CMK (cell line): ENCODE measurements at regions not wholly inside any gene's neighbourhood (a gene's known extent, or its start where the extent isn't known, plus 50 kb on each side); places are given as distances from the start of the nearest gene placed in this dataset.

ENCODE experiments used
- DNase-seq: peaks from one replicate; pipeline ENCODE4 v3.0.0-alpha.2; 2010; ENCODE audit warnings: low read depth

DNA sequence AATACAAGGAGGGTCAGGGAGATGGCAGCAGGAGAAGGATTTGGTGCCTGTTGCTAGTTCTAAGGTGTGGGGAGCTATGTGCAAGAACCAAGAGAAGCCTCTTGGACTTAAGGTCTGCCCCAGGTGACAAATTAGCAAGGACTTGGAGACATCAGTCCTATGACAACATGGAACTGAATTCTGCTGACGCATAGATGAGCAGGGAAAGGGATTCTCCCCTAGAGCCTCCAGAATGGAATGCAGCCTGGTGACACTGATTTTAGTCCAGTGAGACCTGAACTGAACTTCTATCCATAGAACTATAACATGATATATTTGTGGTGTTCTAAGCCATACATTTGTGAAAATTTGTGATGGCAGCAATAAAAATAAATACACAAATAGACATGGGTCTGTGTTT, 215.6 kb downstream of the ESM1 start:
- no peak for DNase-seq

DNA sequence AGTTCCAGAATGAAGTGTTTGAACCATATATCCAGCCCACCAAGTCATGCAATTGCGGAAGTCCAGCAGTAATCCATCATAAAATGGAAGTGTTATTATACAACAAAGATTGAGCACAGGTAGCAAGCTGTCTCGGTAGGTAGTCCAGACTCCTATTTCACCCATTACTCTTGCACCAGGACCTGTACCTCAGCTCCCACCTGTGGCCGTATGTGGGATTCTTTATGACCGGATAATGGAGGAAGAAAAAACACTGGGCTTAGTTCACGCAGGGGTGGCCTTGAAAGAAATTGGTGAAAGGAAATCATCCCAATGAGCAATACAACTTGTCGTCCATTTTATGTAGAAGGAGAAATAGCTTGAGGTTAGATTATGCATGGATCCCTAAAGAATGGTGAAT, 216.3 kb downstream of the ESM1 start:
- no peak for DNase-seq

DNA sequence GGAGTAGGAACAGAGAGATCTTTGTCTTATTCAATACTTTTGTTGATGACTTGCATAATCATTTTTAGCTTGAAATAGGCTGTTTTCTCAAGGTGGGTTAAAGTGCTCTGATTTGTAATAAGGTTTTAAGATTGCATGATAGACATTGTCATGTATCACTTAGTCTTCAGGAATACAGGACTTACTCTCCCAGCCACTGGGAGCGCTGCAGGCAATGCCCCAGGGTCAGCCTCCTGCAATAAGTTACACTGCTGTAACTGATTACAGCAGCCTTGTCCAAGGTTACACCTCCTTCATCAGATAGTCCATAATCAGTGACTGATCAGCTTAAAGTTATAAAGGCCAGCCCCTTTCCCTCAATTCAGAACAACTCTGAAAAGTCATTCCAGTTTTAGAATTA, 218.6 kb downstream of the ESM1 start:
- DNase-seq: no peak

DNA sequence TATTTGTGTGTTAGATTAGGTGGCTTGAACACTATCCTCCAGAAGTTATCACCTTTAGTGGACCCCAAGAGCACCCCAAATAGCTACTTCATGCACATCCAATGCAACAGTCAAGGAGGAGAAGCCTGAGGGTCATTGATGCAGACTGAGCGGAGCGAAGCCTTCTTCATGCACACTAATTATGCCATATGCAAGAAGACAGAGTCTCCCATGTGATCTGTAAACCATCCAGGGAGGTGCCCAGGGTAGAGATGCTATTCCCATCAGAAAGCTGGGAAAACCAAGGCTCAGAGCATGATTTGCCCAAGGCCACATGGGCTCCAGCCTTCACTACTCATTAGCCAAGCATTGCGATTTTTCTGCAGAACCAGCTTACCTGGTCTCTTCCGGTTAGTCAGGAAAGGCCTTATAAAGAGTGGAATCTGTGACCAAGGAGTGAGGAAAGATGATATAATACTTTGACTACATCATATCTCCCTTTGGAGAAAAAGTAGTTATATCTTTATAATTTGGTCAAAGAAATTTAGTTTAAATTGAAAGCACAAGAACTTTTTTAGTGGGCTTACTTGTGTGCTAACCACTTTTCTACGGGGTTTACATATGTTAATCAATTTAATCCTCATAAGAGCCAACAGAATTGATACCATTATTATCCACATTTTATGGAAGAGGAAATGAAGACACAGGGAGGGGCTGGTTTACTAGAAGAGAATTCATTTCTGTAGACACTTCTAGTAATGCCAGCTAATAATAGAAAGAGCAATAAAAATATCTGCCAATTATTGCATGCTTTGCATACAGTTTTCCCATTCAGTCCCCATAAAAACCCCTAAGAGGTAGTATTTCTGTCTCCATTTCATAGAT, 220.0 kb downstream of the ESM1 start:
- no peak for DNase-seq

DNA sequence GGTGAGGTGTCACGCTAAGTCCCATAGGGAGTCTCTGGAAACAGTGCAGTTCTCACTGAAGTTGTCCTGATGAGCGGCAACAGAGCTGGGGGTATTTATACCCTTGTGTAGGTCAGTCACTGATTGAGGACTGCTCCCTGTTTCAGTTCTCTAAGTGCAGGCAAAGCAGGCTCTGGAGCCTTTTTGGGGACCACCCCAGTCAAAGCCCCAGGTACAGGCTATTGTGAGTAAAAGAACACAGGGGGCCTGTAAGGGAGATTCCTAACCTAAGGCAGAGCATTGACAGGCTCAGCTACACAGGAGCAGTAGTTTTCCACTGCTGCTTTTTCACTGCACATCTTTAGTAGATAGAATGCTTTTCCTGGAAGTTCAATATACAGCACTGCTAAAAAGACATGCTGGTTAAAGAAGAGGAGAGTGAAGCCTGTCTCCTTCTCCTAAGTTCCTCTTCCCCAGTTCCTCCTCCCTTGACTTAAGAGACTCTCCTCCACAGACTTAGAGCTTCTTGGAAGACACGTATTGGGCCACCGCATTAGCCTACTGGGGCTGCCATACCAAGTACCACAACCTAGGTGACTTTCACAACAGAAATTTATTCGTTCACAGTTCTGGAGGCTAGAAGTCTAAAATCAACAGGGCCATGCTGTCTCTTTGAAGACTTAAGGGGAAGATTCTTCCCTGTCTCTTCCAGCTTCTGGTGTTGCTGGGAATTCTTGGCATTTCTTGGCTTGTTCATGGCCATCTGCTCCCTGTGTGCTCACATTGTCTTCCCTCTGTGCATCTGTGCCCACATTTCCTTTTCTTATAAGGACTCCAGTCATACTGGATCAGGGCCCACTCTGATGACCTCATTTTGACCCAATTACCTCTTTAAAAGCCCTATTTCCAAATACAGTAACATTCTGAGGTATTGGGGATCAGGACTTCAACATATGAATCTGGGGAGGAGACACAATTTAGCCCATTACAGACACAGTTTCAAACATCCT, 221.0 kb downstream of the ESM1 start:
- no peak for DNase-seq

DNA sequence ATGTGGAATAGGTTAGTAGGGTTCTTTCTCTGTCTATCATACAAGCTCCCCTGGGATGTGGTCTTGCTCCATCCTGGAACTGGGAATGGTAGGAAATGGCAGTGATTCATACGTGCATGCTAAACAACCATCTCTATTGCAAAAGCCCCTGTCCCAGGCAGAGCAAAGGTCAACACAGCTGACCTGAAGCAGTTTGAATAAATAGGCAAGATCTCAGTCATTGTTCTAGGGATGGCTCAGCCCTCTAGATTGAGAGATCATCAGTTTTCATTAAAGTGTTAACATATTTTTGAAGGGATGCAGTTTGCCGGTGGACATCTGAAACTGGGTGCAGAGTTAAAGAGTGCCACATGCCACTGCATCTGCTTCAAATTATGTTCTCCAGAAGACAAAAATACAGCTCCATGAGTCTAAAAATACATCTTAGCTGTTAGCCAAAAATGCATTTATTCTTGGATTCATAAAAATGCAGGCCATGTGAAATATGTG, 224.1 kb downstream of the ESM1 start:
- DNase-seq: no peak

DNA sequence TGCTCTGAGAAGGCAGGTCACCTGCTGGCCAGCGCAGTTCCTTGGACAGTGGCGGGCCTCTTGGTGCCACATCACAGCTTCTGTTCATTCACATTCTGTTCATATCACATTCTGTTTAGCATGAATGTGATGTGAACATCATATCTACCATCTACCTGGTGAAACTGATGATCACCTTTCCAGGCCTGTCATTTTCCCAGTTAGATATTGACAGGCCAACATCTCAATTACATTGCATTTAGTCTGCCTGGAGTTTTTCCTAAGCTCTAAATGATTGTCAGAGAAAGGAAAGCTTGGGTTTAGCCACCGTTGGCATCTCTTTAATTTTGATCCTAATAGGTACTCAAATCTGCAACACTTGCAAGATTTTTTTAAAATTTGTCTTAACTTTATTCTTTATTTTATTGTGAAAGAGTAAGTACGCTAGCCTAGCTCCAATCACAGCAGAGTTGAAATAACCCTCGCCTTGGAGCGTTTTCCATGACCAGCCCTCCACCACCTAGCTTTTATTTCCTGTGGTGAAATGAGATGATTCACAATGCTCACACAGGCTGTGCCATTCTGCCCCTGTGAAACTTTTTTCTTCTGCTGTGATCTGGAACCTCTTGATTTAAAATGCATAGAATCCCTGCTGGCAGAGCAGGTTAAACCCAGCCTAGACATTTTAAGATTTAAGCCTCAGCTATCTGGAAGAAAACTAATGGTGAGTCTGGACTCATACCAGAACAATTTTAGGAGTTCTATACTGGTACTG, 225.0 kb downstream of the ESM1 start:
- DNase-seq: no peak

DNA sequence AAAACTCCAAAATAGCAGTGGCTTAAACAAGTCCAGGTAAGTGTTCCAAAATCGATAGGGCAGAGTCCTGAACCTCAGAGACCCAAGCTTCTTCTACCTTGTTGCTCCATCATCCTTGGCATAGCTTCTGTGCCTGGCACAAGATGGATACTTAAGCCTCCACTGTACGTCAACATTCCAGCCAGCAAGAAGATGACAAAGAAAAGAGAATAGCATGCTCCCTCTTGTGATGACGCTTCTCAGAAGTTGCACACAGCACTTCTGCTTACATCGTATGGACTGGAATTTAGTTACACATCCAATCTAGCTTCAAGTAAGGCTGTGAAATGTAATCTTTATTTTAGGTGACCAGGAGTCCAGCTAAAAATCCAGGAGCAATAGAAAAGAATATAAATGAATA, 227.4 kb downstream of the ESM1 start:
- DNase-seq: no peak

DNA sequence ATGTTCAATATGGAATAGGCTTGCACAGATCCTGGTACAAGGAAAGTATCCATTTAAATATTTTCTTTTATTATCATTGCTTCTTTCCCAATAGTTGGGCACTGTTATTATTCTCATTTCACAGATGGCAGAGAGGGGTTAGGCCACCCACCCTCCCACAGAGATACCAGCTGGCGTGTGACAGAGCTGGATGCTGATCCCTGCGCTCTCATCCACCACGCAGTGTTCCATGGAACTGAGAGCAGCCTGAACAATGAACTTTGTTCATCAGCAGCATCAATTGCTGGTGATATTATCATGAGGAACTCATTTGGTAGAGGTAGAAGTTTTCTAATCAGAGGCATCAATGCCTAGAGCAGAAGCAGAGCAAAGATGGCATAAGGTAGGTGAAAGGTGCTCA, 227.9 kb downstream of the ESM1 start:
- no peak for DNase-seq

DNA sequence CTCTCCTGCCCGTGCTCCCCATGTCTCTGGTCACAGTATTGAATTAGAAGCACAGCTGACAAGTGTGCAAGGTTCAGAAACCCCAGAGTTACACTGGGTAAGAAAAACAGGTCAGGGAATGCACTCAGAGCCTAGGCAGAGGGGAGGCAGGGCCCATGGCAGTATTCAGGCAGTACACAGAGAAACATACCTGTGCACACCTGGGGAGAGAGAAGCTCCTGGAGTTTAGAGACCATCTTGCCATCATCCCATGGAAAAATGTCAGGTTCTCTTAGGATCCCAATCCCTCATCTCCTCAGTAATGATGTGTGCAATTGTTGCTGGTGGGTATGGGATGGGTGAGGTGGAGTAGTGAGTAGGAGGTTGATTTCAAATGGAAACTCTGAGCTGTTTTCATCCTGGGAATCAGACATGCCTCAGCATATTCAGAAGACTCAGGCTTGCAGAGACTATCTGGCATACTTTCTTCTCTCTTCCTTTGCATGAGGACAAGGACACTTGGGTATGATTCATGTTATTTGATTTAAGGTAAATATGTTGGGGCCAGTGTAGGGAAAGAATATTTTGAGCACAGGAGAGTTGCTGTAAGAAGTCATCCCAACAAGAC, 228.5 kb downstream of the ESM1 start:
- no peak for DNase-seq

DNA sequence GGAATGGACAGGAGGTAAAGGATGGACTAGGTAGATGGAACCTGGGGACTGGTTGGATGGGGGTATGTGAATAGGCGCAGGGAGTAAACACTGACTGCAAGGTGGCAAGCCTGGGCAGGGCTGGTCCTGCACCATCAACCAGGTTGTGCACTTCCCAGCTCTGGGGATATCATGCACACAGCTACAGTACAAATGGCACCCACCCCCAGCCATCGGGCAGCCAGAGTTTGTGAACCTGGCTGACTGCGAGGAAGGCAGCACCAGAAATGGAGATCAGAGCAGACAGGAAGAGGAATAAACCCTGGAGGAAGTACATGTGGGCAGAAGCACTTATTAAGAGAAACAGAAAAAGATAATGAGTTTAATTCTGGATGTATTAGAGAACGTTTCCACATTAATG, 229.1 kb downstream of the ESM1 start:
- DNase-seq: no peak

DNA sequence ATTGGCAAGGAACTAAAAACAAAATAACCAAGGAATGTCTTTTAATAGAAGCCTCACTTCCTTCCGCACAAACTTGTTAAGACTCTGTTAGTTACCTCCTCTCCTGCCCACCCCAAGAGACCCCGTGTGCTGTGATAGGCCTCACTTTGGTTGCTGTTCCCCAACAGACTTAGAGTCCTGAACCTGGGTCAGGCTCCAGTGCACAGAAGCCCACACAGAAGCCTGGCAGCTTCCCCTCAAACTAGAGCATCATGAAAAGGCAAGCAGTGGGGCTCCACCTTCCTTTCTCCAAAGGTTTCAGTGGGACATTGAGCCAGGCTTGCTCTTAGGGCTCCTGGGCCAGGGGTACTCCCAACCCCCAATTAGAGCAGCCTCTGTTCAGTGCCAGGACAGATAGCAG, 230.5 kb downstream of the ESM1 start:
- DNase-seq: no peak

DNA sequence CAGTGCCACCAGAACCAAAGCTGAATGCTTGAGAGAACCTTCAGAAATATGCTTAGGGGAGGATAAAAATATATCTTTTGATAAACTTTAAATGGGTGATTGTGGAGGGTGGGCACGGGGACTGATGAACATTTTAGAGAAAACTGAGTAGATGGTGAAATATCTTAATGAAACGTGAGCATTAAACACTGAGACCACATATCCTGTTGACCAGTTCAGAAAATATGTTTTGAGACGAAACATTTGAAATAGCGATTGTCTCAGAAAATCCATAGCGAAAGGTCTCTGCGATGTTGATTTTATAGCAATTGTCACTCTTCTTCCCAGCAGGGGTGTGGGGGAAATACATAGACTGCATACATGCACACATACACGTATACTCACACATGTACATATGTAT, 231.0 kb downstream of the ESM1 start:
- no peak for DNase-seq

DNA sequence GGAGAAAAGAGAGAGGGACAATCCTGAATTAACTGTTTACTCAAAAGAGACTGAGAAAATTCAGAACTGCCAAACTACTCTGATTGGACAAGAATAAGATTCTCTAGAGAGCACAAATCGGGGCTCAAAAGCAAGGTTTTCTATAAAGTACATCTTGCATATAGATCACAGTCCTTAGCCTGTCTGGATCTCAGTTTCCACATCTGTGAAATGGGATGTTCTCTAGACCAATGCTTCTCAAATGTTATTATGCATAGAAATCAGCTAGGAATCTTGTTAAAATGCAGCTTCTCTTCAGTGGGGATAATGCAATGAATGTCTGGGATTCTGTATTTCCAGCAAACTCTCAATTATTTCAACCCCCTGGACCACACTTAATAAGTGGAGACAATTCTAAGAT, 231.6 kb downstream of the ESM1 start:
- no peak for DNase-seq

DNA sequence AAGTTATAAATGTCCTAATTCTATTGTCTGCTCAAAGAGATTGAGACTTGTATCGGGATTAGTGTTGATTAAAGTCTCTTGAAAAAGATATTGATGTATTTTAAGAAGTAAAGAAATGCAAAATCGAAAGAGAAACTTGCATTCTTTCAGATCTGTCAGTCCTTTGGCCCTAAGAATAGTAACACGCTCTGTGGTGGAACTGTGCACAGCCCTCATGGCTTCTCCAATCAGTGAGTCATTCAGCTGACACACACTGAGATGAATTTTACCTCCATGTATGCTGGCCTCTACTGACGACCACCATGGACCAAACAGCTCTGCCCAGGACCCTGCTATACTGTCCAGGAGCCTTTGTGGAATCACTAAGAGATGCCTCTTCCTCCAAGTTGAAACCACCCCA, 232.4 kb downstream of the ESM1 start:
- DNase-seq: no peak

DNA sequence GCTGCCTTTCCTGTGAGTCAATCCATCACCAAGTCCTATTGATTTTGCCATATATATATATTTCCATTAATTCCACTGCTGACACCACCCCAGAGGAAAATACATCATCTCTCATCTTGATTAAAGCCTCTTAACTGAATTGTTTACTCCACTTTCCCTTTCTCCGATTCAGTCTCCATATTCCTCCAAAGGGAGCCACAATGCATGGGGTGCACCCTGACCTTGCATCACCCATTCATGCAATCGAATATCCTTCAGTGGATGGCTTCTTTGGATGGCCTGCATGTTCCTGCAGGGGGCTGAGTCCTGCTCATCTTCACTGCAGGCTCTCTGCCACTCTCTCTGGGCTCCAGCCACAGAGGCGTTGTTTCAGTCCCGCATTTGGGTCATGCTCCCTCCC, 231.0 kb downstream of the SNX18 start:
- no peak for DNase-seq

DNA sequence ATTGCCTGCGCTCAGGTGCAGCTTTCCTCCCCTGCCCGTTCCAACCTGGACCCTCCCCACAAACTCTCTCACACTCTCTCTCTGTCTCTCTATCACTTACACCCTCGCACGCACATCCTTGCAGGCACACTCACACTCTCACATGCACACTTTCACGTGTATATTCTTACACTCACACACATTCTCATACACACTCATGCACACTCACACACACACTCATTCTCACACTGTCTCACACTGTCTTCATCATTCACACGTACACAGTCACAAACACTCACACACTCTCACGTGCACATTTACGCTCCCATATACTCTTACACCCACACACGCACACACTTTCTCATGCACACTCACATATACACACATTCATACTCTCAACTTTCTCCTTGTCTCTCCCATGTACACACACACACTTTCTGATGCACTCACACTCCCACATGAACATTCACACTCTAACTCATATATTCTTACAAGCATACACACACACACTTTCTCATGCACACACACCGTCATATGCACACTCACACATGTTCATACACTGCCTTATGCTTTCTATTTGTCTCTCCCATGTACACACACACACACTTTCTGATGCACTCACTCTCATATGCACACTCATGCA, 229.3 kb downstream of the SNX18 start:
- DNase-seq: no peak

DNA sequence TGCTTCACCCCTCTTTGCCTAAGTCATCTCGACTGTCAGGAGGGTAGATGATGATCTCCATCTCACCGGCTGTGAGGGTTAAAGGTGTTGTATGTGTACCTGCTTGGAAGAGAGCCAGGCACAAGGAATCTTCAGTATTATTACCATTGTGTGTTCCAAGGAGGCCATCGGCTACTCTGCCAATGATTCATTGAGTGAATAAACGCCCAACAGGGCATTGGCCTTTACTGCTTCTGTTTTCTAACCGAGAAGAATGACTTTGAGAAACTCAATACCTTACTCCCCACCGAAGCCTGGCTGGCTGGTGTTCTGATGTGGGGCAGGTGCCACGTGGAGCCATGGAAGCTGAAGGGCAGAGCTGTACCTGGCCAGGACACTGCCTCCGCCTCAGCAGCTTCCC, 228.8 kb downstream of the SNX18 start:
- DNase-seq: no peak

DNA sequence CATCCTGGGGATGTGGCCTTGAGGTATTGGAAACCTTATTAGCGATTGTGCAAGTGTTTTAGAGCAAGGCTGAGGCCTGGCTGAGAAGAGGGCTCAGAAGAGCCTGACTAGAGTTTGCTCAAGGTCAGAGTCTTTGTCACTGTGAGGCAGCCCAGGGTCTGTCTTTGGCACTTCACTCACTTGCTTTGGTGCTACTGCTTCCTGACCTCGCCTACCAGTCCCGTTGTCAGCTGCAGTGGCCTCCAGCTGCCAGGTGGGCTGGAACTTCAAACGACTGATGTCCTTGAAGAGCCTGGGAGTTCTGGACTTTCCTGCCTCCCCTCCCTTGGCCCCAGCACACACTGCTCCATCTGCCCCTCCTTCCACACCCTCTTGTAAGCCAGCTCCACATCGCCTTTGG, 228.0 kb downstream of the SNX18 start:
- no peak for DNase-seq

DNA sequence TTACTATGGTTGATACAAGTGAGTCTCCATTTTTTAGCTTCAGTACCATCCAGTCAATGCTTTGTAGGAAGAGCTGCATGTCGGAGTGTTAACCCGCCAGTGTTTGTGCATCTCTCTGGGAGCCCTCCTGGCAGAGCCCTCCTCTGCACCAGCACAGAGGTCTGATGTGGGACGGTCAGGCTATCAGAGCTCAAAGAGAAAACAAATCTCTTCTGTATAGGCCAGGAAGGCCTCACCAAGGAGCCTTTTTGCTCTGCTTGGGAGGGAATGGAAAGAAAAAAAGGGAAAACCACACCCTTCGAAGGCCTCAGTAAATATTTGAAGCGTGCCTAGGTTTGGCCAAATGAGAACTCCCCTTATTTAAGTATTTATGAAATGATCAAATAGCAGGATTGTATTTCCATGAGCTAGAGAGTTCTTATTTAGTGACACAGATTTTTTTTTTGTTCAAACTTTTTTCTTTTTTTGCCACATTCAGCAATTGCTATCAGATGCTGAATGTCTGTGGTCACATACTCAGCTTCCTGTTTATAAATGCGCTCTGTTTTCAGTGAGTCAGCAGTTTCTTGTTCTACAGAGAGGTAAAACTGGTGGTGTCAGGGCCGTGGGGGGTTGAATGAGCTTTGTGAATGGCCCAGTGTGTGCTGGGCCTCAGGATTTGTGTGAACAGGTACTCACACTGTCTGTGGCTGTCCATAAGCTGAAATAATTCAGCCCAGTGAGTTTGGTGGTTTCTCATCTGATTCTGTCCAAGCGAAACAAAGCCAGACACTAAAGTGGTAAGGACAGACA, 226.6 kb downstream of the SNX18 start:
- peak; percentile 45 for DNase-seq

DNA sequence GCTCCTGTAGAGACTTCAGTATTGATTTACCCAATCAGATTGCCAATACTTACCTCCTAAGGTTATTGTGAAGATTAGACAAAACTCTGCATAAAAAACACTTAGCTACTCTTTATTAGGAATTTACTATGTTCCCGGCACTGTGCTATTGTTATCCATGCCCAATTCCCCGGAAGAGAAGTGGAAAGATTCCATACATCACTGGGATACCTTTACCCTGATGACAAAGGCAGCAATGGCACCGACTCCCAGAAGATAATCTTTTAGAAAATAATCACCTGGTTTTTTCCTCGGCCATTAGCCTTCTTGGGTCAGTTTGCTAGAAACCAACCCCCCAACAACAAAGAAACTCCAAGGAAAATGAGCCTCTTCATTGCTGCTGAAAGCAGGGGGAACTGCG, 226.0 kb downstream of the SNX18 start:
- DNase-seq: no peak
